Activated CD8-positive, alpha-beta memory T cell treated with anti-CD3 and anti-CD28 coated beads for 4 hours (primary cell): ENCODE measurements at regions not wholly inside any gene's neighbourhood (a gene's known extent, or its start where the extent isn't known, plus 50 kb on each side); places are given as distances from the start of the nearest gene placed in this dataset.

Experiments
- DNase-seq, 2 donors: peaks; one replicate each; pipeline ENCODE4 v3.0.0-alpha.2; 2020; ENCODE audit warnings: low read depth in 2 of 2

DNA sequence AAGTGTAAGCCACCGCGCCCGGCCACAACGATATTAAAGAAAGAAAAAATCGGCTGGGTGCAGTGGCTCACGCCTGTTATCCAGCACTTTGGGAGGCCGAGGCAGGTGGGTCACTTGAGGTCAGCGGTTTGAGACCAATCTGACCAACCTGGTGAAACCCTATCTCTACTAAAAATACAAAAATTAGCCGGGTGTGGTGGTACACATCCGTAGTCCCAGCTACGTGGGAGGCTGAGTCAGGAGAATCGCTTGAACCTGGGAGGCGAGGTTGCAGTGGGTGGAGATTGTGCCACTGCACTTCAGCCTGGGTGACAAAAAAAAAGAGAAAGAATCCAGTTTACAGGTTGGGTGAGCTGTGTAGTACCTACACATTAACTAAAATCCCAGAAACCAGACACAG lies 99.9 kb upstream of the CACNA1A start:
- DNase-seq, result no peak

DNA sequence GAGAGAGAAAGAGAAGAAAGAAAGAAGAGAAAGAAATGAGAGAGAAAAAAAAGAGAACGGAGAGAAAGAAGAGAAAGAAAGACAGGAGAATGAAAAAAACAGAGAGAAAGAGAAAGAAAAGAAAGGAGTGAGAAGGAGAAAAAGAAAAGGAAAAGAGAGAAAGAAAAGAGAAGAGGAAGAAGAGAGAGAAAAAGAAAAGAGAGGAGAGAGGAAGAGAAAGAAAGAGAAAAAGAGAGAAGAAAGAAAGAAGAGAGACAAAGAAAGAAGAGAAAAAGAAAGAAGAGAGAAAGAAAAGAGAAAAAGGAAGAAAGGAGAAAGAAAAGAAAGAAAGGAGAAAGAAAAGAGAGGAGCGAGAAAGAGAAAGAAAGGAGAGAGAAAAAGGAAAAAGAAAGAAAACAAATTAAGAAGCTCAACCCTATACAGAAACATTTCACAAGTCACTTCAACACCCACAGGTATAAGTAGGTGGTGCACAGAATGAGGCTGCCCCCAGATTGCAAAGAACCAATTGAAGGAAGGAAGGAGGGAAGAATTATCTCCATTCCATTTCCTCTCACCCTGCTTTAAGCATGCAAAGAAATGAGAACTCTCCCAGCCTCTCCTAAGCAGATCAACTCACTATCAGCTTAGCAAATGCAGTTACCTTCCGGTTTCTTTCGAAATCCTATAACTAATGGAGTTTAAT lies 98.8 kb upstream of the CACNA1A start:
- no peak for DNase-seq

DNA sequence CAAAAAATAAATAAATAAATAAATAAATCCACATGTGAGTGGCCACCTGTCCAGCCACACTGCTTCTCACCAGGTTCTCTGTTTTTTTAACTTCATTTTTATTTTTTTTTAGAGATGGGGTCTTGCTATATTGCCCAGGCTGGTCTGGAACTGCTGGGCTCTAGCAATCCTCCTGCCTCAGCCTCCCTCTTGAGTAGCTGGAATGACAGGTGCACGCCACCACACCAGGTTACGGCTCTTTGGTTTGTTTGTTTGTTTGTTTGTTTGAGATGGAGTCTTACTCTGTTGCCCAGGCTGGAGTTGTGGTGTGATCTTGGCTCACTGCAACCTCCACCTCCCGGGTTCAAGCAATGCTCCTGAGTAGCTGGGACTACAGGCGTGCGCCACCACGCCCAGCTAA lies 94.5 kb upstream of the CACNA1A start:
- no peak for DNase-seq

DNA sequence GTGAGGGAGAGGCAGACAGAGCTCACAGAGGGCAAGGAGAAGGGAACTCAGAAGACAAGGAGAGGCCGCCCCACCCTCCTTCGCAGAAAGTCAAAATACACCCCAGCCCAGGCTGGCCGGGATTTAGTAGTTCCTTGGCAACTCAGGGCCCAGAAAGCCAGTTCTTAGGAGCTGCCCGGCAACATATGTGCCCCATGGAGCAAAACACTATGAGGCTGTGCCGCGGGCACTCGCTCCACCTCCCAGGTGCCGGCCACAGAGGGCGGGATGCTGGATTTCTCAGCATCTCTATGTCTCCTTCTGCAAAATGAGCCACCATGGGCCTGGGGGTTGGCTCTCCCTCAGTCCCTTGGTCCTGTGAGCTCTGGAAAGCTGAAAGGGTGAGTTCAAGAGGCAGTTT lies 93.8 kb upstream of the CACNA1A start:
- DNase-seq, result no peak

DNA sequence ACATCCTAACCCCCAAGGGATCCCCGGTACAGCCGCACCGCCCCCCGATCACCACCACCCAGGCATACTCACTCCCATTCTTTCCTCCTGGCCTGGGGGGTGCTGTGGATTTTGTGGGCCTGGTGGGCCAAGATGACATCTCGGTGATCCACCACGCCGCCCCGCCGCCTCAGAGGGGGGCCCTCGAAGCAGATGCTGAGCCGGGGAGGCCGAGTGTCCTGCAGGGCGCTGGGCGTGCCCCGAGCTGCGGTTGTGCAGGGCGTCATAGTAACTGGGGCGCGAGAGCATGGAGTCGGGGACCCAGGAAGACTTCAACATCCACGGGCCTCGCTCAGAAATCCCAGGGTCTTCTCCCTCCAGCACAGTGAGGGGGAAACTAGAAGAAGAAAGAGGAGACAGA lies 93.4 kb upstream of the CACNA1A start:
- DNase-seq, result no peak

DNA sequence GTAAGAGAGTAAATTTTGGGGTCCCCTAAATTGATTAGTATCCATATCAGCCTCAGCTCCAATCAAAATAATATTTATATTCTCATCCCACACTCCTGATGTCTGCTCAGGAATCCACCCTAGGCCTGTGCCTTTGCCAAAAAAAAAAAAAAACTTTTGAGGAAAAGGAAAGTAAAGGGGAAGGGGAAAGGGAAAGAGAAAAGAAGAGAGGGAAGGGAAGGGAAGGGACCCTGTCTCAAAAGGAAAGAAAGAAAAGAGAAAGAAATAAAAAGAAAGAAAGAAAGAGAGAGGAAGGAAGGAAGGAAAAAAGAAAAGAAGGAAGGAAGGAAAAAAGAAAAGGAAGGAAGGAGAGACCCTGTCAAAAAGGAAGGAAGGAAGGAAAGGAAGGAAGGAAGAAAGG lies 91.8 kb upstream of the CACNA1A start:
- no peak for DNase-seq

DNA sequence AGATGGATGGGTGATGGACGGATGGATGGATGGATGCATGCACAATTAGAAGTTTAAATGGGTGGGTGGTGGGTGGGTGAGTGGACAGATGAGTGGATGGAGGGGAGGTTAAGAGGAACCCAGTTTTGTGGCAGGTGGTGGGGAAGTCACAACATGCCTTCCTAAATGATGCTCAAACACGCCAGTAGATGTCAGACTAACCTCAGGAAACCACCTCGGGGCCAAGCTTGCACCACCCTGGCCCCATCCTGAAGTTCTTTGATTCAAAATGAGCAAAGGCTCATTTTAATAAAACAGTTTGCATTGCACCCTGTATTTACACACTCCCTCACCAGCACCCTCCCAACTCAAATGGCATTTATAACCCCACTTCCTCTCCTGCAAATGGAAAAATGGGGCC lies 91.4 kb upstream of the CACNA1A start:
- peak; percentile 4 to 9 for DNase-seq

DNA sequence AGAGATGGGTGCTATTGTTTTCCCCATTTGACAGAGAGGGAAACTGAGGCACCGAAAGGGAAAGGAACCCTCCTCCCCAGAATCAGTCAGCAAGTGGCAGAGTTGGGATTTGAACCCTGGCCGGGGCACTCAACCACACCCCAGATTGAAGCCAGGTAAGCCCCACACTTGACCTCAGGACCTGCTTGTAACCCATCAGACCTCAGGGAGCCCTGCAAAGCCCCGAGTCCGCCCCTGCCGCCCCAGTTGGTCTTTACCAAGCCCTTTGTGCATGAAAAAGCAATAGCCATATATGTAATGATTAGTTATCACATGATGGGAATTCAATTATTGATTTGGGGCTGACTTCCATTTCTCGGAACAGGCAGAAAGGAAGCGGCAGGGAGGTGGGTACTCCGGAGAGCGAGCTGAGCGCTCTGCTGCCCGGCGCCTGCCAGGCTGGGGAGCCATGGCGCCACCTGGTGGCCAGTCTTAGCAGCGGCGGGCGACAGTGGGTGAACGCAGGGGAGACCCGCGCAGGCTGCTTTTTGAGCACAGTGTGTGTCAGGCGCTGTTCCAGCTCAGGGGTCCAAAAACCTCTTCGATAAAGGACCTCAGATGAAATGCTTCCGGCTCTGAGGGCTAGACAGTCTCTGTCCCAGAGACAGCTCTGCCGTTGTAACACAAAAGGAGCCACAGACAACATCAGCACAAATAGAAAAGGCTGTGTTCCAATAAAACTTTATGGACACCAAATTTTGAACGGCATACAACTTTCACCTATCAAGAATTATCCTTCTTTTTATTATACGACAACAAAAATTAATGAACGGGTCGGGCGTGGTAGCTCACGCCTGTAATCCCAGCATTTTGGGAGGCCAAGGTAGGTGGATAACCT lies 82.9 kb upstream of the CACNA1A start:
- DNase-seq, result peak; percentile 53 to 59

DNA sequence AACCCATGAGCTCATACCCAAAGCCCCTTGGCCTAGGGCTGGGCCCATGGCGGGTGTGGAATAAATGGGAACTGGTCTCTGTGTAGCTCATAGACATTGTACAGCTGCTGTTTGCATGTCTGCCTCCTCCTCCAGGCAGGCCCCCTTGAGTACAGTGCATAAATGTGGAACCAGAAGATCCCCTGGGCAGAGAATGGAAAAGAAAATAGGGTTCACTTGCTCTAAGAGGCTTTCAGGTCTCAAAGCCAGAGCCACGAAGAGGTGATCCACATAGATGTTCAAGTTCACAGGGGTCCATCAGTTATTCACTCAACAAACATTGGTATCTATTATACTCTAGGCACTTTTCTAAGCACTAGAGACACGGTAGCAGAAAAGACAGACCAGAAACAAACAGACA lies 79.2 kb upstream of the CACNA1A start:
- DNase-seq, result no peak

DNA sequence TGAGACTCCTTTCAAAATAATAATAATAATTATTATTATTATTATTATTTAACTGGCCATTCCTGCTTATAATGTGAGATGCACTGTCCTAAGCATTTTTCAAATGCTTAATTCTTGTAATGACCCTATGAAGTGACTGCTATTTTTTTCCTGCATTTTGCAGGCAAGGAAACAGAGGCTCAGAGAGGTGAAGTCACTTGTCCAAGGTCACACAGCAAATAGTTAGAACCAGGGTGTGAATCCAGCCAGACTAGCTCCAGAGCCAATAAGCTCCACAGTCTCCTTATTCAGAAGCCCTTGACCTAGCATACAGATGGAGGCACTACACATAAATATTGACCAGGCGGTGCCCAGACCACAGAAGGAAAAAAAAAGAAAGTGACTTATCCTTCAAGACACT lies 77.5 kb upstream of the CACNA1A start:
- DNase-seq, result no peak

DNA sequence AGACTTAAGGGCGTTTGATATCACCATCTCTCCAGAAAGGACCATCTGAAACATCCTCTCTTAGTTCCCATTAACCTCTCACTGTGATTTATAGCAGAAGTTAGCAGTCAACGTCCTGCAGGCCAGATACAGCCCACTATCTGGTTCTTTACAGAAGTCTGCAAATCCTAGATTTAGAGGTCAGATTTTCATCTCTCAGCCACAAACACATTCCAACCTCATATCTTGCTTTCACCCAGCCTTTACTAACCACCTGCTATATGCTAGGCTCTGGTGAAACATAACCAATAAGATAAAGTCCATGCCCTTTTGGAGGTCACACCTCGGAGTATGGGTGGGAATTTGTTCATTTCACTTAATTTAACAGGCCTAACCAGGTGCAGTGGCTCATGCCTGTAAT lies 76.8 kb upstream of the CACNA1A start:
- DNase-seq, result no peak

DNA sequence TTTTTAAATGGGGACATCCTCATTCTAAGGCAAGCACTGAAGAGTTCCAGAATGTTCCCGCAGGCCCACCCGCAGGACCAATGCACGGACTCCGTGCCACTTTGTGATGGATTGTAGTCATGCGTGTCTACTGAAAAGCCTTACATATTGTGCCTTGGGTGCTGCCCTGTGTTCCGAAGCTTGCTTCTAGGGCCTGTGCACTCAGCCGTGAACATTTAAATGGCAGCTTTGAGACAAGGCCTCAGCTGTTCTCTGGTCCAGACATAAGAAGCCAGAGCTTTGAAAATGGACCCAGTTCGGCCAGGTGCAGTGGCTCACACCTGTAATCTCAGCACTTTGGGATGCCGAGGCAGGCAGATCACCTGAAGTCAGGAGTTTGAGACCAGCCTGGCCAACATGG lies 75.3 kb upstream of the CACNA1A start:
- DNase-seq, result no peak

DNA sequence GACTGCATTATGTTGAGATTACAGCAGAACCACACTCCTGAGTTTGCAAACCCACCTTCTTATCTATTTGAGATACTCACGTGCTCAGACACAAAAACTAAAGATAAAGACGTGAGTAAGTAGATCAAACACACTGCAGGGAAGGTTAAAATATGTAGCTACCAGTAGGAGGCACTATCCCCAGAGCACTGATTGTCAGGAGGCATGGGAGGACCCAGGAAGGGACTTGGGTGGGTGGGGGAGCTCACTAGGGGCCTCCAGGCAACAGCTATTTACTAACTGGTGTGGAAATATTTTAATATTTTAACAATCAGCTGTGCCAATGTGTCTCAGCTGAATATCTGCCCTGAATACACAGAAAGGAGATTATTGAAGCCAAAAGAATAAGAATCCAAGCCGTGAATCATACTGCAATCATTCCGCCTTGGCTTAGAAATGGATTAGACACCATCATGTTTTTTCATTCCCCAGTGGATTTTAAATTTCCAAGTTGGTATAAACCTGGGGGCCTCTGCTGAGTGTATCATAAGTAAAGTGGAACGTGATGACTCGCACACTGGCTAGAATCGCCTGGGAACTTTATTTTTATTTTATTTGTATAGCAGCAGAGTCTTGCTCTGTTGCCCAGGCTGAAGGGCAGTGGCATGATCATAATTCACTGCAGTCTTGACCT lies 73.2 kb upstream of the CACNA1A start:
- DNase-seq, result no peak

DNA sequence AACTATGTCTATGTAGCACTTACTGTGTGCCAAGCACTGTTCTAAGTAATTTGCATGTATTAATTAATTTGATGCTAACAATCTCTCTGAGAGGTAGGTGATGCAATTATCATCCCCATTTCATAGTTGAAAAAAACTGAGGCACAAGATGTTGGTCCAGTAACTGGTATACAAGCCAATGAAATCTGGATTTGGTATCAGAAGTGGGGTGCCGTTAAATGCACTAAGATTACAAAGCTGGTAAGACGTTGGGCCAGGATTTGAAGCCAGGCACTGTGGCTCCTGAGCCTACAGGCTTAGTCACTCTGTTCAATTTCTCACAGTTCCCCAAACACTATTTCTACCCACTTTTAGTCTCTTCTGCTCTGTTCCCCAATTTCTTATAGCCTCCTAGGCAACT lies 70.4 kb upstream of the CACNA1A start:
- DNase-seq, result no peak

DNA sequence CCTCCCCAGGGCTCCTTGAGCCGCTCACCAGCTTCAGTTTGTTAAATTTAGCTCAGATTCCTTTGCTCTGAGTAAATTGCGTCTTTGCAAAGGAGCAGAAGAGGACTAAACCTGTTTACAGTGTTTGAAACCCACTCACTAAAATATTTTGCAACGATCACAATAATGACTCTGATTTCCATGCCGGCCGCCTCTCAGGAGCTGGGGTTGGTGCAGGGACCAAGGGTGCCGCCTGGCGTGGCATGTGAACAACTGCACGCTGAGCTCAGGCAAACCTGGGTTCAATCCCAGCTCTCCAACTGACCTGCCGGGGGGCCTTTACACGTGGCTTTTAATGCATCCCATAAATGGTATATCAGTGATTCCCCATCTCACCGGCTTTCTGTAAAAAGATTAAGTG lies 68.7 kb upstream of the CACNA1A start:
- no peak for DNase-seq

DNA sequence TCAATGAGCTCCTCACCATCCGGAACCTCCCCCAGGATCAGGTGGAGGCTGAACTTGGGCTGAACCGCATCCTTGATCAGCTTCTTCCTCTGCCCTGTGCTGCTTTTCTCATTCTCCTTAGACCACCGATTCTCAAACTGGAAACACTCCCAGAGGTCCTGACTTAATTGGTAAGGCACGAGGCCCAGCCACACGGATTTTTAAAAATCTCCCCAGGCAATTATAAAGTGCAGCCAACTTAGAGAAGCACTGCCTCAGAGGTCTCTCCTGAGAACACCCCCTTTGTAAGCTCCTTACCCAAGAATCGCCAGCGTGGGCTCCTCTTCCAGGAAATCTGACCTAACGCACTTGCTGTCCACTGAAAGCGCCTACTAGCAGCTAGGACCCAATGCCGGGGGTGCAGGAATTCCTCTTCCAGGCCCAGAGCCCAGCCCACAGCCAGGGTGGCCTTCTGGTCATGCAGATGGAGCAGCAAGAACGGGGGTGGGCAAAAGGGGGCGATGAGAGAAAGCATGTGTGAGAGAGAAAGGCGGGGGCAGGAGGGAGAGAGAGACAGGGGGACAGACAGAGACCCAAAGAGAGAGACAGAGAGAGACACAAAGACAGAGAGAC lies 66.9 kb upstream of the CACNA1A start:
- DNase-seq, result no peak

DNA sequence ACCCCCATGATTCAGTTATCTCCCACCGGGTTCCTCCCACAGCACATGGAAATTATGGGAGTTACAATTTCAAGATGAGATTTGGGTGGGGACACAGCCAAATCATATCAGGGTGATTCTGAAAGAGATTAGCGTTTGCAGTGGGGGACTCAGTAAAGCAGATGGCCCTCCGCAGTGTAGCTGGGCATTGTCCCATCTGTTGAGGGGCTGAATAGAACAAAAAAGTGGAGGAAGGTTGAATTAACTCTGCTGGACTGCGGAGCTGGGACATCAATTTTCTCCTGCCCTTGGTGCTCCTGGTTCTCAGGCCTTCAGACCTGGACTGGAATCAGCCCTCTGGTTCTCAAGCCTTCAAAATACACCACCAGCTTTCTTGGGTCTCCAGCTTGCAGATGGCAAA lies 55.2 kb upstream of the CACNA1A start:
- DNase-seq, result no peak

DNA sequence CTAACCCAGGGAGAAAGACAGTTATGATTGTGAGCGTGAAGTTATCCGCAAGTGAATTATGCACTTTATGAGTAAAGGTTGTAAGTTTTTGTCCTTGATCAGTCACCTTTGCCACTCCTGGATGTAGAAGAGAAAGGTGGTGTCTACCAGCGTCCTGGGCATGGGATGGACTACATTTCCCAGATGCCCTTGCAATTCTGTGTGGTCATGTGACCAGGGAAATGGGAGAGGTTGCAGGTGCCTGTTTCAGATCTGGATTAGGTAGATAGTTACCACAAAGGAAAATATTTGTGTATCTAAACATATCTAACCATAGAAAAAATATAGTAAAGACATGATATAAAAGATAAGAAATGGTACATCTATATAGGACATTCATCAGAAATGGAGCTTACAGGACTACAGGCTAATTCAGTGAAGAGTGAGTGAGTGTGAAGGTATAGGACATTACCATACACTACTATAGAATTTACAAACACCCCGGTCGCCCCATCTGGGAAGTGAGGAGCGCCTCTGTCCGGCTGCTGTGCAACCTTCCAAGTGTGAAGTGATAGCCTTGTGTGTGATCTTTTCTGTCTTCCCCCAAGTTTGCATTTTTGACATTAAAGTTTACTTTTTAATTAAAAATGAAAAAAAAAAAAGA lies 51.6 kb upstream of the CACNA1A start:
- DNase-seq, result no peak

DNA sequence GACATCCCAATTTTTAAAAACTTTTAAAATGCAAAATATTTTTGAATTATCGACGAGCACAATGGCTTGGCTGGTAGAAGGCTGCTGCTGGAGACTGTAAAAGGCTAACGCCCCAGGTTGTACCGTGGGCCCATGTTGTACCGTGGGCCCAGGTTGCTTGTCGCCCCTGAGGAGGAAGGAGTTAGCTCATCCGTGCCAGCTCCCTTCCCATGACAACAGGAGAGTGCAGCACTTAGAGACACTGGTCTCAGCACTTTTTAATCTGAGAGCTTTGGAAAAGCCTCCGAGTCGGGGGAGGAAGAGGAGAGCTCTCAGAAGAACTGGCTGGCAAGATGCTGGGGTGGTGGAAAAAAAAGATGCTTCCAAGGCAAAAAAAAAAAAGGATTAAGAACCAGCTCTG lies 50.3 kb upstream of the CACNA1A start:
- DNase-seq, result no peak
